Stimulated activated CD8-positive, alpha-beta memory T cell treated with anti-CD3 and anti-CD28 coated beads, Interleukin-2, amount 100 ng/mL, for 48 hours (primary cell): ENCODE measurements at regions not wholly inside any gene's neighbourhood (a gene's known extent, or its start where the extent isn't known, plus 50 kb on each side); places are given as distances from the start of the nearest gene placed in this dataset.
"Not testable (repeated sequence)": the region's sequence is repeated elsewhere in the genome, so short reads cannot be mapped to it uniquely, and the experiment has no call there.

ENCODE experiments used
- DNase-seq, 2 donors: peaks; one replicate each; pipeline ENCODE4 v3.0.0-alpha.2; 2020; ENCODE audit warnings: low read depth in 2 of 2

DNA sequence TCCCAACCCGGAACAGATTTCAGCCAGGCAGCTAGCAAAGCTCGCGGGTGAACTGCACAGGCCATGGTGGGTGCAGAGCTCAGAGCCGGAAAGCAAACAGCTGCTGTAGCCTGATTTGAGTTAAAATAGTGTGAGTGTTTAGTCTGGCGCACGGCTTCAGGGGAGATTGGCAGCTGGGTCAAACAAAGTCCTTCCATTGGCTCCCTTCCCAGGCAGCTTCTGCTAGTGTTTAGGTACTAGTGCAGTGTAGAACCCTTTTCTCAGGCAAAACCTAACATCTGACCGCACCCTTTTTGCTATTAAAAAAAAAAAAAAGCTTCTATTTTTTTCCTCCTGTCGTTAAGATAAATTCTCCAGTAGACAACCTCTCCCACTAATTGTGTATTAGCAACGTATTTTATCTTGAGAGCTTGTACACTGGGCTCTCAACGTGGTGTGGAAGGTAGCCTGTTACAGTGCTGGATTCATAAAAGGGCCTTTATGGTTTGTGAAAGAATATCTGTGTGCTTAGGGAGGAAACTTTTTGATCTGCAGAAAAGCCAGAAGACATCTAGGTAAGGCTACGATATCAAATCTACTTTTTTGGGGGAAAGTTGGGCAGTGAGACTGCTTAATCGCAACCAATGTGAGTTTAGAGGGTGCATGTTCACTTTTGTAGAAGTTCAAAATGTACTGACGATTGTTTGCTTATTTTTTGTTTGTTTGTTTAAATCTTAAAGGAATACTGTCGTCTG, 689.6 kb downstream of the USP25 start:
- no peak for DNase-seq

DNA sequence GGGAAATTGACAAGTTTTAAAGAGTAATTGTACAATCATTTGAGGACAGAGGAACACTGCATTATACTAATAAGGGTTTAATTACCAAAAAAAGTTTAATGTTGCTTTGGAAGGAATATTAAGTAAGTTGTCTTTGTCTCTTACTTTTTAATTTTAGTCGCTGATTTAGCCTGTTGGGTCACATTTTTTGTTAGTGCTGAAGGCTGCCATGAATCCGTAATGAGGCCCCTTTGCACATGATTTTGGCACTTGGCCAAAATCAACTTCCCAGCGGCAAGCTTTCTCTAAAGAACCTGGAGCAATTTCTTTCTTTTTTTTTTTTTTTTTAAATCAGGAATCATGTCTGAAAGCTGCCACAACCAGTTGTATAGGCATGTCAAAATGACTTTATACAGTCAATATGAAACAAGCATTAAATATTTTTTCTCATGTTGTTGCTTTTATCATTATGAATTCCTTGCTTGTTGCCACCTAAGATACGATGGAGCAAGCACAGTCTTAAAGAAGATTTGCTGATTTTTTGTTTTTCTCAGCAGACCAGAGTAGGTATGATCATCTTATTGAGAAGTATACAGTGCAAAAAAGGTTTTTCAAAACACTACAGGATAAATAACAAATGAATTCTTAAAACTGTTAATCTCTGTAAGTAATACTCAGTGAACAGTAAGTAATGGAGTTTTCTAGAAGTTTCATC, 690.4 kb downstream of the USP25 start:
- no peak for DNase-seq

DNA sequence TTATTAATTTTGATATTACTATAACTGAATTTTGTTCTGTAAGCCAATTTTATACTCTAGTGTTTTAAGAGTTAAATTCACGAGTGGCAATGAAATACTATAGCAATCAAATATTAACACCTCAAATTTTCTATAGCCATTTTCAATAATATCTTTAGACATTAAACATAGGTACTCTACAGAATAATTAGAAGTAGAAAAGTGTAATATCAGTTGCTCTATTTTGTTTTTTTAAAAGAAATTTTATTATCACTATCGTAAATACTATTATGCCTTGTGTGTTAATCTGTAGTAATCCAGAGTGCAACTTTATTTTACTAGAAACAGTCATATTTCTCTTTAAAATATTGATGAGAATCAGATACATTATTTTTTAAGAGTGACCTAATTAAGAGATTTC, 691.2 kb downstream of the USP25 start:
- DNase-seq, result no peak

DNA sequence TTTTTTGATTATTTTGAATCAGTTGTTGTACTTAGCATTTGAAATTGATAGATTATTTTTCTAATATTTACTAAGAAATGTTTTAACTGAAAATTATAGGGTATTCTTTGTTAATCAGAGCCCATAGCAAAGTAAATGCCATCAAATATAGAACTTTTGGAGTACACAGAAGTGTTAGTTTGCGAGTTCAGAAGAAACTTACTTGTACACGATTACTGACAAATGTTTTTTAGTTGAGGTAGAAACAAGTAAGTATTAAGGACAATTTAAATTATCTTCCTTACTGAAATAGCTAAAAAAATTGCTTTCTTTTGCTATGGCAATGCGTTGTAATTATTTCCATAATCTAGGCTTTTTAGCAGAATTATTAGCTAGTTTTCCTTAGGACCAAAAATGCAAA, 692.2 kb downstream of the USP25 start:
- no peak for DNase-seq

DNA sequence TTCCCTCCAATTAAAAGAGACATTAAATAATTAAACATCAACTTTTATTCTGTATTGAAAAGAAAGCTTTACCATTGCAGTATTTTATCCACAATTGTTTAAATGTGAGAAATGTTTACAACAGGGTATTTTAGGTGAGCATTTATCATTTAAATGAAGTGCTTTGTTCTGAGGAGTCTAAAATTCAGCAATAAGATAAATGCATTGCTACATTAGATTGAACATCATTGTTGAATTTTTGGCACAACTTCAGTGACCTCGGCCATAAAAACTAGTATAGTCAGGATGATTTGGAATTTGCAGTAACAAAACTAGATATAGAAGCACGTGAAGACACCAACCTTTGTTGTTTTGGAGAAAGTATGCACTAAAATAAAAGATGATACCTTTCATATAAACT, 692.9 kb downstream of the USP25 start:
- no peak for DNase-seq

DNA sequence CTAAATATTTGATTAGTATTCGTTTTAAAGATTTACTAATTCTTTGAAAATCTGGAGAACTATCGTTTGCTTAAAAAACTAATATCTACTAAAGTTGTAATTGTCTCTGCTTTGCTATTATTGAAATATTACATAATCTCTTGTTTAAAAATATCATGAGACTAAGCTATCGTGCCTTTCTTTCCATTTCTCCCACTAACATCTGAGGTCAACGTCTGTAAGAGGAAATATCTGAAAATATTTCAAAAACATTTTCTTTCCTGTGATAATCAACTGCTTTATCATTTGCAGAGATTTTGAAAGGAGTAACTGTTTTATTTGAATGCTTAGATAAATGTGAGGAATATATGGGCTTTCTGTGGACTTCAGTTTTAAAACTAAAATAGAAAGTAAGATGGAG, 694.1 kb downstream of the USP25 start:
- DNase-seq, result no peak

DNA sequence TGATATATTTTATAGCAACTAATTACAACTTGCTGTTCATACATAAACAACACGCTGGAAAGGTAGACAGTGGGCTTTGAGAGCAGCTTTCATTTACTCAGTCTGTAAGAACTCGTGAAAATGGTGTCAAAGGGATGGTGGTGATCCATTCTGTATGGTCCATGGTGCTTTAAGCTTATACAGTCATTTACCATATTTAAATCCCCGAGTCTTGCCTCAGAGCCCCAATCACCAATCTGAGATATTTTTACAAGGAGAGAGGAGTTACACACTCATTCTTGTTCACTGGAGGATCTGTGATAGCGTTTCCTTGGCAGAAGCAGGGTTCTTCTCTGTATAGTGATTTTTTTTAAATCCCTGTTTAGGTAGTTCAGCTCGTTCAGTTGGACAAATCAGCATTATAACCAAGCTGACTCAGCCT, 694.6 kb downstream of the USP25 start:
- DNase-seq, result no peak

DNA sequence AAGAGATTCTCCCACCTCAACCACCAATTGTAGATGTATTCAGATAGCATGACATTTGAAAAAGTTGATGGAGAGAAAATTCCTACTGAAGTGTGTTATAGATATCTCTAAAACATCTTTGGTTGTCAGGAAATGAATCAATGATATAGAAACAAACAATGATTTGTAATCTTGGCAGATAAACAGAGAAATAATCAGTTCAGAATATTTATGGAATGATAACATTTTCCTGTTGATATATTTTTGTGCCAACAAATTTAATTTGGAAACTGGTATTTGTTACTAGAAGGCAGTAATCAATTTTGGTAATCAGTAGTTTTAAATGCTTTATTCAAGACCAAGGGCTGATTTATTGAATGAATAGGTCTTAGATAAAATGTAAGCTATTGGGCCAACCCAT, 695.6 kb downstream of the USP25 start:
- DNase-seq, result no peak

DNA sequence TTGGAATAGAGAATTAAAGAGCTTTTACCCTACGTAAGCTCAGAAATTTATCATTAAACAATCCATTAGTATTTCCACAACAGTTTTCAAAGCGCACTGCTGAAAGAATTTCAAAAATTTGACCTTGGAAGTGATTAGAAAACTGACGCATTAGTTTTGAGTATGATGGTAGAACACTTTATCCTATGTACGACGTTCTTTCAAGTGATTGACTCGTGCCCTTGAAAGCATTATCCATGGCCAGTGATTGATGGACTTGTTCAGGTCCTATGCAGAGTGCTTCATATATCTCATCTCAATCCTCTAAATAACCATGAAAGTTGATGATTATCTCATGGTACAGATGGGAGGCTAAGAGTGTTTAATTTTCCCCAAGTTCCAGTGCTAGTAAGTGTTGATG, 697.2 kb downstream of the USP25 start:
- no peak for DNase-seq

DNA sequence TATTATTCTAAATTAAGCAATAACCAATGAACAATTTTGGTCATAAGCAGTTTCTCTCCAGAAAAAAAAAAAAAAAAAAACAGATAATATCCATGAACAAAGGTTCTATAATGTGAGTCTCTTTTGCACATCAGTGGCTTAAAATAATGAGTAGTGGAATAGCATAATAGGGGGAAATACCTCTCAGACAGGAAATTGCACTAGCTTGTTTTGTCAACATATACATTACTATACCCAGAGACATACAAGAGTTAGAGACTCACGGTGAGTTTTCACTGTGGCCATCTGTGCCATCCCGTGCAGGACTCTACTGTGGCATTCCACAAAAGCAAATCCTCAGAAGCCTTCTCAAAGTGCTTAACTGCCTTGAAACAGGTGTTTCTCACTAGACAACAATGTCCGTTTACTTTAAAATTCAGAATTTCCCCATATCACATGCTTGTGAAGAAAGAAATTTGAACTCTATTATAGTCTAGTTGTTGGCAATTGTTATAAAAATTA, 697.9 kb downstream of the USP25 start:
- DNase-seq, result no peak

DNA sequence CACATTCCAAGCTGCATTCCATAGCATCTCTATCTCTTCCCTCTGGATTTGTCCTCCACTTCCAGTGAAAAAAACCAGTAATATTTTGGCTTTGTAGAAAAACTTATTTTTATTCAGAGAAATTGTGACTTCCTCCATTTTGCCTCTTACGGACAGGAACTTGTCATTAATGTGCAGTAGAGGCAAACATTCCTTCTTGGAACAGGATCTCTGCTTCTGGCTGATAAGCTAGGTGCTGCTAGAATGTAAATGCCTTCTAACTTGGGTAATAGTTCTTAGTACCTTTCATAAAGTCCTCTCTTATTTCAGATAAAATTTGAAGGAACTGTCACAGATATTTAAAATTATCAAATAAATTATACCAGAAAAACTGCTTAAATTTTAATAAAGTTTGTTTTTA, 707.8 kb downstream of the USP25 start:
- DNase-seq, result no peak

DNA sequence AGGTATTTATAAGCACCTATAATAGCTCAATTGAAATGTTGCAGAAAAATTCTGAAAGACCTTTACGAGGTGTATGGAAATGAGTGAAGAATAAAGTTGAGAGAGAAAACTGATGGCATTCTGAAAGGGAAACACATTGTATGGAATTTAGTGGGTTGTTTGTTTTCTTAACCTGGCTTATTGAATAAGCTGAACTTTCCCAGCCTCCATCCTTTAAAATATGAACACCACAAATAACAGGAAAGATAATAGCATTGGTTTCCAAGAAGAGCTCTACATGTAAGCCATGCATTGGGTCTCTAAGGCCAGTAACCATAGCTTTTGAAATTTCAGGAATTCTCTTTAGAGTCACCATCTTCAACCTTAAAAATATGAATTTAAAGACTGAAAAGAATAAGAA, 709.0 kb downstream of the USP25 start:
- DNase-seq, result no peak

DNA sequence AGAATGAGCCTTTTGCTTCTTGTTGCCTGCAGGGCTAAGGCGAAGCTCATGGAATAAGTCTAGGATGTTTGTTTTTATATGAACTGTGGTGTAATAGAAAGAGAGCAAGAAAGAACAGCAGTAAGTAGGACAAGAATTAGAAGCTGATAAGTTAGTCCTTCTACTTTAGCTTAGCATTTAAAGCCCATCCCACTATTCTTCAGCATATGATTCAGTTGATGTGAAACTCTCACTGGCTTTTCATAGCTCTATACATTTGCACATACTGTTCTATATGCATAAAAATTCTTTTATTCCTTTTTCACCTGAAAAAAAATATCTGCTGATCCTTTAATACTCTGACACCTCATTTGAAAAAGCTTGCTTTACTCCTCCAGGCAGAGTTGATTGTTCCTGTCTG, 712.0 kb downstream of the USP25 start:
- no peak for DNase-seq

DNA sequence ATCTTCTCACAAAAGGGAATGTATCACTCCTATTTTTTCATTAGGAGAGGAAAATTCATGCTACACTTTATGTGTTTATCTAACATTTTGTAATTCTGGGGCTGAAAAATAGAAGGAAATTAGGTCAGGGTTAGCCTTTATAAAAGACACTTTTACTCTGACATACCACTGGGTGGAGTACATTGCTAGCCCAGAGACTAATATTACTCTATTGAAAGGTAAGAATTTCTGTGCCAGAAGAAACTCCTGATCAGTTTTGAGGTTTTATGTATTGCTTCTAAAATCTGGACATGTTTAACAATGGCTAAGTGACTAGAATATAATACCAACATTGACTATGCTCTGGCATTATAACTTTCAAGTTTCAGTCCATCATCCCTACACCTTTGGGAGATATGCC, 724.6 kb downstream of the USP25 start:
- DNase-seq, result no peak

DNA sequence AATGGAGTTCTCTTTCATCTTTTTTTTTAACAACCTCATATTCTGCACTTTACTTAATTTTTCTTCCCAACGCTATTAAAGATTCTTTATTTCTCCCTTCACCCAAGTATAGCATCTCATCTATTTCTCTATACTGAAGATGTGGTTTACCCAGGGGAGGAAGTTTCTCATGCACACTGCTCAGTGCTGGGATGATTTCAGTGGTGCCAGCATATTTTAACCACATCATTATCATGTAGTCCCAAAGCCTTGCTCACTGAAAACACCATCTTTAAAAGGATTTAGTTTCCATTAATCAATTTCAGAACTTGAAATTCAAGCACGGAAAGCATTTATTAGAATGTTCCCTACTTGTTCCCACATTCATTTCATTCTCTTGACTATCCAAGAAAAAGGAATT, 725.7 kb downstream of the USP25 start:
- no peak for DNase-seq

DNA sequence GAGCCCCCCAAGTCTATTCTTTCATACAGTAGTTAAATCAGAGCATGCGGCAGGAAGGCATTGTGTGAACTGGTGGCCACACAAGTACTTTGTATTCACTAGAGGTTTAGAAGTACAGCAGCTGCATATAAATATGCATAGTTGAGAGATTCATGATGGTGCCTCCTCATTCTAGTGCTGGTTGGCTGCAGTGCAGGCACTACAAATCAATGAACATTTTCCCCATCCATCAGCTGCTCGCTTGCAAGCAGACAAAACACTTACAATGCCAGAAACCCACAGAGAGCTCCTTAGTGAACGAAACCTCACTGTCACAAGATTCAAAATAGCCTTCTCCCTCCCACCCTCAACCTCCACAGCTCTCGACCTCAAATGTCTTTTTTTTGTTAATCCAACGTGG, 726.2 kb downstream of the USP25 start:
- no peak for DNase-seq

DNA sequence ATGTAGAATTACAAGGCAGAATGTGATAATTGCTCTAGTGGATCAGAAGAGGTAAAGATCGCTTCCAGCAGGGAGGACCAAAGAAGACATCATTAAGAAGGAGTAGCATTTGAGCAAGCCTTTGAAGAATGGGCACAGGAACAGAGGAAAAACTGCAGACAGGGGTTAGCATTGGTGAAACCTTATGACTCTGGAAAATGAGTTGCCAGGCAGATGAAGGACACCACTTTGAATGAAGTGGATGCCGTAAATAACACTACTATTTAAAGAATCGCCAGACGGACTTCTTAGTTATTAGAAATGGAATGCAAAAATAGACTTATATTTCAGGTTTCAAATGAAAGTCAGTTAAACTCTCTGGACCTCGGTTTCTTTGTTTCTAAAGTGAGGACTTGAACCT, 727.7 kb downstream of the USP25 start:
- DNase-seq, result no peak

DNA sequence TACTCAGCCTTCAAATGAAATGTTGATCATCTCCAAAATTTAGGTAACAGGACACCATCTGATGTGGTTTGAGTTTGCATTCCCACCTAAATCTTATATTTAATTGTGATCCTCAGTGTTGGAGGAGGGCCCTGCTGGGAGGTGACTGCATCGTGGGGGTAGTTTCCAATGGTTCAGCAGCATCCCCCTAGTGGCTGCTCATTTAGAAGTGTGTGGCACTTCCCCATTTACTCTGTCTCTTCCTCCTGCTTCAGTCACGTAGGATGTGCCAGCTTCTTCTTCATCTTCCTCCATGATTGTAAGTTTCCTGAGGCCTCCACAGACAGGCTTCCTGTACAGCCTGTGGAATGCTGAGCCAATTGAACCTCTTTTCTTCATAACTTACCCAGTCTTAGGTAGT, 731.2 kb downstream of the USP25 start:
- DNase-seq, result no peak

DNA sequence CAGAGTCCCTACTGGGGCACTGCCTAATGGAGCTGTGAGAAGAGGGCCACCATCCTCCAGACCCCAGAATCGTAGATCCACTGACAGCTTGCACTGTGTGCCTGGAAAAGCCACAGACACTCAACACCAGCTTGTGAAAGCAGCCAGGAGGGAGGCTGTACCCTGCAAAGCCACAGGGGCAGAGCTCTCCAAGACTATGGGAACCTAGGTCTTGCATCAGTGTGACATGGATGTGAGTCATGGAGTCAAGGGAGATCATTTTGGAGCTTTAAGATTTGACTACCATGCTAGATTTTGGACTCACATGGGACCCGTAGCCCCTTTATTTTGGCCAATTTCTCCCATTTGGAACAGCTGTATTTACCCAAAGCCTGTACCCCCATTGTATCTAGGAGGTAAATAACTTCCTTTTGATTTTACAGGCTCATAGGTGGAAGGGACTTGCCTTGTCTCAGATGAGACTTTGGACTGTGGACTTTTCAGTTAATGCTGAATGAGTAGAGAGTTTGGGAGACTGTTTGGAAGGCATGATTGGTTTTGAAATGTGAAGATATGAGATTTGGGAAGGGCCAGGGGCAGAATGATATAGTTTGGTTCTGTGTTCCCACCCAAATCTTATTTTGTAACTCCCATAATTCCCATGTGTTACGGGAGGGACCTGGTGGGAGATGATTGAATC, 734.6 kb downstream of the USP25 start:
- not testable (repeated sequence) for DNase-seq

DNA sequence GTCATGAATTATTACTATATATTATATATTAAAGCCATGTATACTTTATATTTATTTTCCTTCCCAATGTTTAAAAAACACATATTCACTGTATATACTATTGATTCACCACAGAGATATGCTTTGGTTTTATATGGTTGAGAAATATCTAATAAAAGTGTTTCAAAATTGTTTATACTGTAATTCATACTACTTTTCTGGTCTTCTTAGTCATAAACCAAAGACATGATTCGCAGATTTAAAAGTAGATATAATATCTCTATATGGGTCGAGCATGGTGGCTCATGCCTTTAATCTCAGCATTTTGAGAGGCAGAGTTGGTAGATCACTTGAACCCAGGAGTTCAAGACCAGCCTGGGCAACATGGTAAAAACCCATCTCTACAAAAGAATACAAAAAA, 738.4 kb downstream of the USP25 start:
- no peak for DNase-seq

DNA sequence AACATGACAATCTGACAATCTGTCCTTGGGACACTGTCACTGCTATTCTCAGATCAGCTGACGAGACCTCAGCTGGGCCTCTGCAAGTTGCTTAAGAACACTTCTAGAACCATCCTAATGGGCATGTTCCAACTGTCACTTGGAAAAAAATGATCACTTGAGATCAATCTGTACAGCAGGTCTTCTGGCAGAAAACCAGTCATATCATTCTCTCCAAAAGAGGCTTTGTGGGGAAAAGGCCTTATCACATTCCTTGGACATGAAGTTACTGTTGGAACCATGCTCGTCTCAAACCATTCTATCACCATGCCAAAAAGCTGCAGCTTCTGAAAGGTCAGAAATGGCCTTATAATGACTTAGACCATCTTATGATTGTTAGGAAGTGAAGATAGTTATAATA, 744.2 kb downstream of the USP25 start:
- no peak for DNase-seq

DNA sequence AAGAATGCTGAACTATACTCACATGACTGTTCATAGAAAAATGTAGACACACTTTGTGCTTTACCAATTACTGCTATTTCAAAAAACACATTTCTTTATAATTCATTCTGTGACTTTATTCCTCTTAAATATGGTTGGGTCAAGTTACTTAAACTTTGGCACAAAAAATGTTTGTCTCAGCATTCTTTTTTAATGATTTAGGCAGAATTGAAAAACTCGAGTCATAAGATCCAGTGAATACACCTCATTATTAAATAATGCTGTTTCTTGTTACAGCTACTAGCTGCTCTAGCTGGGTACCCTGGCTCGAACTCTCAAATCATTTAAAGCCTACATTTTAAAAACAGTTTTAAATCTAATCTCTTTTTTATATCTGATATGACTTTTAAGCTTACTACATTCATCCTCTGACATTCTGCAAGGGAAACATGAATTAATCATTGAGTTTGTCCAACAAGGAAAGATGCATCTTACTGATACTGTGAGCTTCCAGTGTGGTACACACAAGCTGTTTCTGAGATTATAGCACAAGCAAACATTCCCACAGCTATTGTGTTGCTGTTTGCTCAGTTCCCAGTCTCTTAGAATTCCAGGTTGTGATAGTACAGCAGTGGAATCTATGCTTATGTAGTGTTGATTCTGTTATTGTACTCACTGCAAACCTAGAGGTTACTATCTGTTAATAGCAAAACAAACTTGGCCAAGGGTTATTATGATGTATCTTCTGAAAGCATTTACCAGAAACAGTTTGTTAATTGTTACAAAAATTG, 746.5 kb downstream of the USP25 start:
- no peak for DNase-seq
